ENCODE measurements at regions not wholly inside any gene's neighbourhood (a gene's known extent, or its start where the extent isn't known, plus 50 kb on each side); places are given as distances from the start of the nearest gene placed in this dataset.

- TF ChIP-seq, protein P1, sequence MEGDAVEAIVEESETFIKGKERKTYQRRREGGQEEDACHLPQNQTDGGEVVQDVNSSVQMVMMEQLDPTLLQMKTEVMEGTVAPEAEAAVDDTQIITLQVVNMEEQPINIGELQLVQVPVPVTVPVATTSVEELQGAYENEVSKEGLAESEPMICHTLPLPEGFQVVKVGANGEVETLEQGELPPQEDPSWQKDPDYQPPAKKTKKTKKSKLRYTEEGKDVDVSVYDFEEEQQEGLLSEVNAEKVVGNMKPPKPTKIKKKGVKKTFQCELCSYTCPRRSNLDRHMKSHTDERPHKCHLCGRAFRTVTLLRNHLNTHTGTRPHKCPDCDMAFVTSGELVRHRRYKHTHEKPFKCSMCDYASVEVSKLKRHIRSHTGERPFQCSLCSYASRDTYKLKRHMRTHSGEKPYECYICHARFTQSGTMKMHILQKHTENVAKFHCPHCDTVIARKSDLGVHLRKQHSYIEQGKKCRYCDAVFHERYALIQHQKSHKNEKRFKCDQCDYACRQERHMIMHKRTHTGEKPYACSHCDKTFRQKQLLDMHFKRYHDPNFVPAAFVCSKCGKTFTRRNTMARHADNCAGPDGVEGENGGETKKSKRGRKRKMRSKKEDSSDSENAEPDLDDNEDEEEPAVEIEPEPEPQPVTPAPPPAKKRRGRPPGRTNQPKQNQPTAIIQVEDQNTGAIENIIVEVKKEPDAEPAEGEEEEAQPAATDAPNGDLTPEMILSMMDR (IDR thresholded peaks at IDR 0.05), result no peak
- TF ChIP-seq POLR2AphosphoS5 (IDR thresholded peaks at IDR 0.05), result no peak
Measured at GRCh38 chr9:7236186-7236585, 478.4 kb downstream of the KDM4C start.
